ENCODE measurements at regions not wholly inside any gene's neighbourhood (a gene's known extent, or its start where the extent isn't known, plus 50 kb on each side); places are given as distances from the start of the nearest gene placed in this dataset.
A peak's percentile ranks its signal among the peaks of the same experiment; 100 is the strongest.

DNA sequence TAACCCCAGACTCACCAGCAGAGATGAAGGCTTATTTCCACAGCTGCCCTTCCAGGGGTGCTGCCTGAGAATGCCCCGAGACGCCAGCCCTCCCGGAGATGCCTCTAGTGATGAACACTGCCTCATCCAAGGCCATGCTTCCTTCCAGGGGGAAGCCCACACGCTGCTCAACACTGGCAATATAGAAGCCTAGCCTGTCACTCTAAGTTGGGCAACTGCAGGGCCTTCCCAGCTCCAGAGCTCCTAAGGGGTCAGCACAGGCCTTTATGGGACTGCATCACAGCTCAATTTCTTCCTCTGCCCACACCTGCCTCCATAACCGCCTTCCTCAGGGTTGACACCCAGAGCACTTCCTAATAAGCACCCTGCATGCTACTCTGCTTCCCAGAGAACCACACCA, 217.7 kb downstream of the ABHD5 start:
- DNase-seq (no peak), ATAC-seq (replicated peaks) (no peak)
- Mint-ChIP-seq H3K36me3 (no peaks in the 10 kb centered on the region), H3K4me3 (no peak overlapping the region), H3K9me3 (no peaks in the 10 kb centered on the region), H3K4me1 (peaks cover 20 to 22% of the 10 kb centered on the region in 2 donors), H3K27me3 (peaks cover 7 to 13% of the 10 kb centered on the region in 2 donors), H3K27ac (no peak overlapping the region)

DNA sequence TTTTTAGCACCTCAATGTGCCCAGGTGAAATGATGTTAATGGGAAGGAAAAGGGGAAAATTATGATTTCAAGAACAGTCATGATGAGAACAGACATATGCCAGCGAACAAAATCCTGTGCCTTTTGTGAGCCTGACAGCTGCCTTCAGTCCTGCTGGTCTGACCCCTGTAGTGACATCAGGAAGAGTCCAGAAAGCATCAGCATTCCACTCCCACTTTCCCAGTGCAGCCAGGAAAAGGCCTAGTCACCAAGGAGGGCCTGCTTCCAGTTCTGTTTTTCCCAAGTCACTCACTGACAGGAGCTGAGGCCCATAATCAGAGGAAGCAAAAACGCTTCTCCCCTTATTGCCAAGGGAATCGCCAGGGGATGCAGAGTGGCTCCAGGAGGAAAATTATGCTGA, 218.4 kb downstream of the ABHD5 start:
- Mint-ChIP-seq H3K9me3 (peaks cover 0 to 3% of the 10 kb centered on the region in 2 donors), H3K36me3 (no peaks in the 10 kb centered on the region), H3K4me3 (no peak overlapping the region), H3K27me3 (peaks cover 7% of the 10 kb centered on the region in 2 donors), H3K4me1 (peaks cover 24 to 28% of the 10 kb centered on the region in 2 donors), H3K27ac (no peak overlapping the region)
- ATAC-seq (replicated peaks) (no peak), DNase-seq (no peak)

DNA sequence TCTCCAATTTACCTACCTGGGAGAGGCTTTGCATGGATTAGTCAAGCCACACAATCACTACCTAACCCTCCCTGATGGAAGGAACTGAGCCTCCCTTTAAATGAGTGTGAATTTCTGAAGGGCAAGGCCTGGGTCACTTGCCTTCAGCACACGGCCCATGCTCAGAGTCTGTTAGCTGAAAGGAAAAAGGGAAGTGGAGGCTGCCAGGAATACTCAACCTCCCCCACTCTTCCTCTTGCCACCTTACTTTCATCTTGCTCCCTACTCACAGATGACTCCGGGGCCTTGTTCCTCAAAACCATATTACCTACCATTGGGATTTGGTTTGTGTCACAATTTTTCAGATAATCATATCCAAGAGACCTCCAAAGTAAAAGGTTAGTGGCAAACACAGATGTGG, 220.0 kb downstream of the ABHD5 start:
- no peaks in the 10 kb centered on the region for H3K36me3 Mint-ChIP-seq
- H3K9me3 Mint-ChIP-seq, result peaks cover 0 to 3% of the 10 kb centered on the region in 2 donors
- H3K27me3 Mint-ChIP-seq, result peaks cover 1 to 7% of the 10 kb centered on the region in 2 donors
- H3K27ac Mint-ChIP-seq, result no peak overlapping the region
- DNase-seq (no peak), ATAC-seq (replicated peaks) (no peak)
- no peak overlapping the region for H3K4me3 Mint-ChIP-seq
- peaks cover 23 to 25% of the 10 kb centered on the region in 2 donors for H3K4me1 Mint-ChIP-seq

DNA sequence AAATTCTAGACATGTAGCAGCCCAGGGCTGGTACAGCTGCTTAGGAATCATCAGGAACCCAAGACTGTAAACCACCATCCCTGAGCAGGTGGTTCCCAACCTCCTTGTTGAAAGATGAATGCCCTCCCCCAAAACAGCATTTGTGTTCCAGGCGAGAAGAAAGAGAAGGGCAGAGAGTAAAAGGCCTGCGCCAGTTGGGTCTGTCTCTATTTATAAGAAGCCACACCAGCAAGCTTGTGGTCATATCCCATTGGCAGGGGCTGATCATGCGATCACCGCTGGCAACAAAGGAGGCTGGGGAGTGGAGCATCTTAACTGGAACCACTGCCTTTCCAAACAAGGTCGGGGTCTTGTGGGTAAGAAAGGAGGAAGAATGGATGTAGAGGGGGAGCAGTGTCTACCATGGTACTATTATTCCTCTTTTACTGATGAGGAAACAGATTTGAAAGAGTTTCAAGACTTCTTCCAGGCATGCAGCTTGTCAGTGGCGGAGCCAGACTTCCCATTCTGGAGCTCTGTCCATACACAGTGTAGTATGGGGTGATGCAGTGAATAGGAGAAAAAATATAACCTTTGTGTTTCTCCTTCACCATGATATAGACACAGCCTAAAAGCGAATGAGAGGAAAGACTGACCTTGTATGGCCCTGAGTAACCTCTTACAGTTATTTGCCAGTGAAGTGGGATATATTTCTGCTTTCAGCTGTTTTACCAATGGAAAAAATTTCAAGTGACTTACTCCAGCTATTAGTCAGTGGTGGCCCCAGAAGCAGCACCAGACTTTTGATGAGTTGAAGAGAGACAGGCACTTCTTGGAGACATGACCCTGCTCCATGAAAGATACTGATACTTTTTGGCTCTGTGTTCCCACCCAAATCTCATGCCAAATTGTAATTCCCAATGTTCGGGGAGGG, 222.6 kb downstream of the ABHD5 start:
- peak; percentile 74 to 77 for ATAC-seq (replicated peaks)

DNA sequence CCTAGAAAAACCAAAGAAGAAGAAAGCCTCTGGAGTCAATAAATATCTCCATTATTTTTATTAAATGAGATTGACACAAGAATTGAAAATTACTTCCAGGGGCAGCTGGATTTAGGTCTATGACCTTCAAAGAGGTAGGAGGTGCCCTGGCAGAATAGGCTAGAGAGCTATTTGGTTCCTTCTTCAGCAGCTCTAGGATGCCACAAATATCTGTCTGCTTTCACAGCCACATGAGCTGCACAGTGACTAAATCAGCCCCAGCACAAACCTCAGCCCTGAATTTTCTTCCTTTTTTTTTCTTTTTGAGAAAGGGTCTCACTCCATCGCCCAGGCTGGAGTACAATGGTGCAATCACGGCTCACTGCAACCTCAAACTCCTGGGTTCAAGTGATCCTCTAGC, 223.5 kb downstream of the ABHD5 start:
- ATAC-seq (replicated peaks) (peak; percentile 41 to 57), DNase-seq (no peak)
- H3K4me1 Mint-ChIP-seq, result peaks cover 4 to 6% of the 10 kb centered on the region in 2 donors
- no peaks in the 10 kb centered on the region for H3K36me3 Mint-ChIP-seq
- no peak overlapping the region for H3K27ac Mint-ChIP-seq
- peaks cover 0 to 3% of the 10 kb centered on the region in 2 donors for H3K9me3 Mint-ChIP-seq
- no peak overlapping the region for H3K4me3 Mint-ChIP-seq
- peaks cover 0 to 7% of the 10 kb centered on the region in 2 donors for H3K27me3 Mint-ChIP-seq

More for the DNA sequence above, 222.6 kb downstream of the ABHD5 start:
- peaks cover 6 to 8% of the 10 kb centered on the region in 2 donors for H3K4me1 Mint-ChIP-seq
- H3K36me3 Mint-ChIP-seq, result no peaks in the 10 kb centered on the region
- no peak overlapping the region for H3K4me3 Mint-ChIP-seq
- DNase-seq, result no peak
- H3K27ac Mint-ChIP-seq, result no peak overlapping the region
- peaks cover 0 to 7% of the 10 kb centered on the region in 2 donors for H3K27me3 Mint-ChIP-seq
- H3K9me3 Mint-ChIP-seq, result peaks cover 0 to 3% of the 10 kb centered on the region in 2 donors

DNA sequence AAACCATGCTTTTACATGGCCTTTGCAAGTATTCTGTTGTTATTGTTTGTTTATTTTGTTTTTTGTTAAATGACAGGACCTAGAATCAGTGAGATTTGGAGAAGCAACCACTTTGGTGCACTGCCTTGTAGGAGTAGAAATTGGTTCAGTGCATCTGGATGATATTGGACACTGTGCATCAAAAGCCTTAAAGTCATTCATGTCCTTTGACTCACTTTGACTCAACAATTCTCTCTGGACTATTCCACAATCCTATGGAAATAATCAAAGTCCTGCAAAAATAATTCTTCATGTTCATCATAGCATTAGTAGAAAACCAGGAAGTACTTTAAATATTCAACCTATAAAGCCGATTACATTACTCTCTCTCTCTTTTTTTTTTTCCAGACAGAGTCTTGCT, 224.8 kb downstream of the ABHD5 start:
- Mint-ChIP-seq H3K36me3 (no peaks in the 10 kb centered on the region), H3K27me3 (peaks cover 6 to 14% of the 10 kb centered on the region in 2 donors), H3K27ac (no peak overlapping the region), H3K9me3 (peaks cover 0 to 3% of the 10 kb centered on the region in 2 donors), H3K4me3 (no peak overlapping the region), H3K4me1 (peaks cover 4 to 6% of the 10 kb centered on the region in 2 donors)
- ATAC-seq (replicated peaks) (no peak), DNase-seq (no peak)

DNA sequence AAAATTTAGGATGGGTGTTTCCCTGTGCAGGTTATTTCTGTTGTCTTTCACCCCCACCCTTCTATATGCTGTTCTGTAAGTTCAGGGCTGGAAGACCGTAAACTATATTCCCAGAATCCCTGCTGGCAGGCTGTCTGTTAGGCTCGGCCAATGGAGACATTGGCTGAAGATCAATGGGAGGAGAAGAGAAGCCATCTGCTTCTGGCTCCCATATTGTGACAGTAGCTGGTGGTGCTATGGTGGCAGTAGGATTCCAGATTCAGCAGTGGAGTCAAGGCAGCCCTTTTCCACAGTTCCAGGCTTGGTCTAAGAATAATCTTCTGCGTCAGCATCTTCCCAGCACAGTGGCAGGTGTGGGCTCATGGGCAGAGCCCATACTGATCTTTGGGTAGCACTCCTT, 226.6 kb downstream of the ABHD5 start:
- DNase-seq (no peak), ATAC-seq (replicated peaks) (no peak)
- H3K9me3 Mint-ChIP-seq, result peaks cover 0 to 3% of the 10 kb centered on the region in 2 donors
- H3K4me1 Mint-ChIP-seq, result peaks cover 4 to 6% of the 10 kb centered on the region in 2 donors
- no peak overlapping the region for H3K27ac Mint-ChIP-seq
- H3K27me3 Mint-ChIP-seq, result peaks cover 14 to 25% of the 10 kb centered on the region in 2 donors
- no peak overlapping the region for H3K4me3 Mint-ChIP-seq
- no peaks in the 10 kb centered on the region for H3K36me3 Mint-ChIP-seq

DNA sequence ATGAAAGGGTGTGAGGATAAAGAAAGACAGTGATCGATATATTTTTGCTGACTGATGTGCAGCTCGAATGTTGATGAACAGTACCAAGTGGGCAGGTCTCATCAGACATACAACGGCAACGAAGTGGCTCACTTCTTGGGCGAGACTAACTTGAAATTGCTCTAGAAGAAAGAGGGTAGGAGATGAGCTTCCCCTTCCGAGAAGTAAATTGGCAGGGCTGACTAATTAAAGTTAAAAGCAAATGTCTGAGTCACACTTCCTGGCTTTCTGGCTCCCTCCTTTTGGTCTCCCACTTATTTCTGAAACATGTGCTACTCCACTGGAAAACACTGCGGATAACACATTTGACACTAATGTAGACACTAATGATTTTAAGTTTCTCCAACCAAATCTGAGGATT, 228.3 kb downstream of the ABHD5 start:
- no peak overlapping the region for H3K4me3 Mint-ChIP-seq
- ATAC-seq (replicated peaks) (no peak), DNase-seq (no peak)
- H3K4me1 Mint-ChIP-seq, result peaks cover under 1 to 14% of the 10 kb centered on the region in 2 donors
- peaks cover 29 to 35% of the 10 kb centered on the region in 2 donors for H3K27me3 Mint-ChIP-seq
- peaks cover 0 to under 1% of the 10 kb centered on the region in 2 donors for H3K9me3 Mint-ChIP-seq
- no peaks in the 10 kb centered on the region for H3K36me3 Mint-ChIP-seq
- no peak overlapping the region for H3K27ac Mint-ChIP-seq

DNA sequence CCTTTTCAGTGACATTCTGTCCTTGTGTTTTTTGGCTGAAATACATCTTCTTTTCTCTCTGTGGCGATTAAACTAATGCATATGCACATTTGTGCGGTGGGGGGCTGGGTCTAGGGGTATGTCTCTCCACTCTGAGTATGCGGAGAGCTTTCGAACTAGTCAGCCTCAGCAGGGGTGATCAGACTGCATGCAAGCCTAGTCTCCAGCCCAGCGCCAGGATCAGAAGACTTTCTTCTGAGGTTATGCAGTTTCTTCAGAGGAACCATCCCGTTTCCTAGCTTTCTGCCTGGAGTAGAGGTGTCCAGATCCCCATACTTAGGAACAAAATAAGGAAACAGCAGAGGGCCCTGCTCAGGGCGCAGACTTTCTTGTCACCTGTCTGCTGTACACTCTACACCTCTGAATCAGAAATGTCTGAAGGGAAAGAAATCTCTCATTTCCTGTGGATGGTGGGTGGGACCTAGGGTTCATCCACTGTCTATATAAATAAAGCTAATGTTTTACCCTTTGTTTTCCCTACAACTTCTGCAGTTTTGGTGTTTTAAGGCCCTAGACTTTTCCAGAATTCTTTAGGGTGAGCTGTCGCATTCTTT, 230.4 kb downstream of the ABHD5 start:
- H3K27me3 Mint-ChIP-seq, result peaks cover 37 to 44% of the 10 kb centered on the region in 2 donors
- ATAC-seq (replicated peaks) (no peak), DNase-seq (no peak)
- no peaks in the 10 kb centered on the region for H3K9me3 Mint-ChIP-seq
- no peak overlapping the region for H3K27ac Mint-ChIP-seq
- no peaks in the 10 kb centered on the region for H3K36me3 Mint-ChIP-seq
- no peak overlapping the region for H3K4me3 Mint-ChIP-seq
- H3K4me1 Mint-ChIP-seq, result peaks cover 0 to 15% of the 10 kb centered on the region in 2 donors

DNA sequence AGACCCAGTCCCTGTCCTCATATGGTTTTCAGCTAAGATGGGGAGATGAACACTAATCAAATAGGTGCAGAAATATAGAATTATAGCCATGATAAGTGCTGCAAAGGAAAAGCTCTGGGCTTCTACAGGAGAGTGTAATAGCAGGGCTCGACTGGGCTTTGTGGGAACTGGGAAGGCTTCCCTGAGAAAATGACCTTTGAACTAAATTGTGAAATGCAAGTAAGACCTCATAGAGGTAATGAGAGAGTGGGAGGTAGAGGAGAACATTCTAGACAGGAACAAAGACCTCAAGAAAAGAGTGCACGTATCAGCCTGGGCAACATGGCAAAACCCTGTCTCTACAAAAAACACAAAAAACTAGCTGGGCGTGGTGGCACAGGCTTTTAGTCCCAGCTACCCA, 231.6 kb downstream of the ABHD5 start:
- Mint-ChIP-seq H3K4me3 (no peak overlapping the region), H3K9me3 (no peaks in the 10 kb centered on the region), H3K27me3 (peaks cover 37 to 45% of the 10 kb centered on the region in 2 donors), H3K4me1 (peaks cover 0 to 15% of the 10 kb centered on the region in 2 donors), H3K36me3 (no peaks in the 10 kb centered on the region), H3K27ac (no peak overlapping the region)
- no peak for DNase-seq
- ATAC-seq (replicated peaks), result no peak

DNA sequence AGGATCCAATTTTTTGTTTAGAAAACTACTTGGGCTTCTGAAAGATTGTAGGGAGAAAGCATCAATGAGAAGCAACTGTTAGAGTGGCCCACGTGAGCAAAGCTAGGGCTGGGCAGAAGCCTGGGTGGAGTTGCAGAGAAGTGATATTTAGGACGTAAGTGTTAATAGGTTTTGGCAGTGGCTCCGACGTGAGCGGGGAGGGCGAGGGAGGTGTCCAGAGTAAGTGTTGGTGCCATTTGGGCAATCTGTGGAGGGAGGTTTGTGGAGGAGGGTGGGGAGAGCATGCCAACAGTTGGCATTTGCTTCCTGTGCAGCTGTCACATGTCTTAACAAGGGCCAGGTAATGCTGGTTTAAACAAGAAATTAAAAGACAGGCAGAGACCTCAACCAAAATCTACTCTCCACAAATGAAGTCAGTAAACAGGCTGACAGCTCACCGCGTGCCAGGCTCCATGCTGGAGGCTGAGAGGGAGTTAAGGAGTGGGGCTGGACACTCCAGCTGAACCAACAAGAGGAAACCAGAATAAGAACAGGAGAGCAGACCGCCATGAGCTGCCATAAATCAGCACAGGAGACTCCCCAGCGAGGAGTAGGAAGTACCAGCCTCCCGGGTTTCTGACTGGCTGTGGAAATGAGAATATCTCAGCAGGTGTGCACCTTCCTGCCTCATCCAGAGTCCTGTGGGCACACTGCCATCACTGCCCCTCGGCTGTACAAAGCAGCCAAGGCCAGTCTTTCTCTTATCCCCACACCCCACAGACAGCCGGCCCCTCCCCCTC, 232.6 kb downstream of the ABHD5 start:
- peaks cover 0 to 15% of the 10 kb centered on the region in 2 donors for H3K4me1 Mint-ChIP-seq
- H3K9me3 Mint-ChIP-seq, result no peaks in the 10 kb centered on the region
- ATAC-seq (replicated peaks) (no peak), DNase-seq (no peak)
- H3K36me3 Mint-ChIP-seq, result no peaks in the 10 kb centered on the region
- H3K27me3 Mint-ChIP-seq, result peaks cover 37 to 54% of the 10 kb centered on the region in 2 donors
- H3K4me3 Mint-ChIP-seq, result no peak overlapping the region
- no peak overlapping the region for H3K27ac Mint-ChIP-seq

DNA sequence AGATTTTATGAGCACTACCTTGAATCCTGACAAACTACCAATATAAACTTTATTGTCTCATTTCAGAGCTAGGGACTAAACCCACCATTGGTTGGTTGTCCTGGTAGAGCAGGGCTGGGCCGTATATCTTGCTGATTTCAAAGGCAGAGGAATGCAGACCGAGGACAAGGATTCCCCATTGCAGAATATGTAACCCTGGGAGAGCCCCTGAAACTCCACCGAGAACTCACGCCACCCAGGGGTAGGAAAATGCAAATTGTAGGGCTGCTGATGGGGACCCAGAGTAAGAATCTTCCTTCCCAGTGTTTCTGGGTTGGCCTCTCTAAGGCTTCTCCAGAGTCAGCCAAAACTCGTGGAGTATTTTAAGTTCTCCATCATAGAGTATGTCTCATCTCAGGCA, 235.3 kb downstream of the ABHD5 start:
- peaks cover 26 to 52% of the 10 kb centered on the region in 2 donors for H3K27me3 Mint-ChIP-seq

DNA sequence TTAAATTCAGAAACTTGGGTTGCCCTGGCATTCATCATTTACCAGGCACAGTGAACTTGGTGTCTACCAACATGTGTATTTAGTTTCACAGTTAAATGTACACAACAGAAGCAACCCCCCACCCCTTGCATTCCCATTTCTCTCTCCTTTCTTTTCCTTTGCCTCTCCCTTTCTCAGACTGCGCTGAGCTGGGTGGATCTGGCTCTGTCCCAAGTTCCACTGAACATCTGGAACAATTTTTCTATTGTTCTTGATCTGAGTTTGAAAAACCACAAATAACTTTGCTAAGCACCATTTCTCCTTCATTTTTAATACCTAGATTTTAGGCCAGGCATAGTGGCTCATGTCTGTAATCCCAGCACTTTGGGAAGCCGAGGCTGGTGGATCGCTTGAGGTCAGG, 242.2 kb downstream of the ABHD5 start:
- ATAC-seq (replicated peaks) (no peak), DNase-seq (no peak)
- Mint-ChIP-seq H3K27me3 (peaks cover 13 to 33% of the 10 kb centered on the region in 2 donors), H3K4me1 (no peaks in the 10 kb centered on the region), H3K4me3 (no peak overlapping the region), H3K9me3 (peaks cover 7 to 14% of the 10 kb centered on the region in 2 donors), H3K36me3 (no peaks in the 10 kb centered on the region), H3K27ac (no peak overlapping the region)

More for the DNA sequence above, 235.3 kb downstream of the ABHD5 start:
- ATAC-seq (replicated peaks), result no peak
- DNase-seq, result no peak
- Mint-ChIP-seq H3K4me1 (peaks cover 0 to 15% of the 10 kb centered on the region in 2 donors), H3K9me3 (peaks cover 0 to 3% of the 10 kb centered on the region in 2 donors), H3K4me3 (no peak overlapping the region), H3K27ac (no peak overlapping the region), H3K36me3 (no peaks in the 10 kb centered on the region)

DNA sequence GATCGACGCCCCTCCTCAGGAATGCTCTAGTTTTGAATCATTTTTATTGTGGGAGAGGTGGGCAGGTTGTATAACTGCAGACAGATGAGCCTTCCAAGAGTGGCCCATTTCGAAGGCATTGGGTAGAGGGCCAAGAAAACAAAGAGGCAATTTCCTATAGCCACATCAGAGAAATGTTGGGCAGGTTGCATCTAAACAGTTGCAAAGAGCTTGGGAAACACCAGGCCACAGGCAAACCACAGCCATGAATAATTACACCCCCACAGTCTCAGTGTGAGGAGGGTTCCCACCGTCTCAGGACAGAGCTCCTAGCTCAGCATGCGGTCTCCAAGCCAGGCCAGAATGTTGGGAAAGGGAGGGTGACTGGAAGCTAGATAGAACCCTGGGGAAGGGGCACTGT, 257.3 kb downstream of the ABHD5 start:
- DNase-seq (no peak), ATAC-seq (replicated peaks) (peak in 1 of 2 donors; percentile 44)
- no peak overlapping the region for H3K27ac Mint-ChIP-seq
- peaks cover 0 to 3% of the 10 kb centered on the region in 2 donors for H3K9me3 Mint-ChIP-seq
- H3K36me3 Mint-ChIP-seq, result no peaks in the 10 kb centered on the region
- H3K4me3 Mint-ChIP-seq, result no peak overlapping the region
- peaks cover 18 to 49% of the 10 kb centered on the region in 2 donors for H3K27me3 Mint-ChIP-seq
- peaks cover 5 to 6% of the 10 kb centered on the region in 2 donors for H3K4me1 Mint-ChIP-seq

All from stimulated activated naive B cell treated with anti-CD40 and anti-IgM and Interleukin-4, amounts not matched to agents 10 μg/mL and 1 μg/mL and 100 μg/mL, for 72 hours (primary cell).